Activated CD8-positive, alpha-beta memory T cell treated with anti-CD3 and anti-CD28 coated beads, Interleukin-2, amount 10 ng/mL, durations not matched to agents 7 days and 5 days (primary cell): ENCODE measurements at regions not wholly inside any gene's neighbourhood (a gene's known extent, or its start where the extent isn't known, plus 50 kb on each side); places are given as distances from the start of the nearest gene placed in this dataset.
"Not testable (repeated sequence)": the region's sequence is repeated elsewhere in the genome, so short reads cannot be mapped to it uniquely, and the experiment has no call there.

Experiments
- ATAC-seq: fragments of 150-1000 bp; cut with Tn5 transposase; one replicate; pipeline ENCODE4 v1.10.0; 2021; ENCODE audit warnings: moderate library complexity
- CTCF ChIA-PET: fragments of 350-600 bp; sonication (Branson Sonifier 250); formaldehyde crosslinking; loops from one replicate; lab custom pipeline; 2021; ENCODE audit warnings: antibody characterized with exemption; lab: Charles Lee
- DNase-seq: peaks from one replicate; pipeline ENCODE4 v3.0.0-alpha.2; 2020
- H3K27ac Mint-ChIP-seq: one replicate; pipeline ENCODE4 v1.8.0; 2021; ENCODE audit warnings: mild to moderate bottlenecking, mixed read lengths
- H3K27me3 Mint-ChIP-seq: one replicate; pipeline ENCODE4 v1.8.0; 2021; ENCODE audit warnings: mixed read lengths
- H3K36me3 Mint-ChIP-seq: one replicate; pipeline ENCODE4 v1.8.0; 2021; ENCODE audit warnings: mild to moderate bottlenecking, mixed read lengths
- H3K4me1 Mint-ChIP-seq: one replicate; pipeline ENCODE4 v1.8.0; 2021; ENCODE audit warnings: mixed read lengths
- H3K4me3 Mint-ChIP-seq: one replicate; pipeline ENCODE4 v1.8.0; 2021; ENCODE audit warnings: mild to moderate bottlenecking, moderate library complexity, mixed read lengths
- H3K9me3 Mint-ChIP-seq: one replicate; pipeline ENCODE4 v1.8.0; 2022; ENCODE audit warnings: low read depth, mixed read lengths

- Mint-ChIP-seq H3K27ac (no peak overlapping the region), H3K4me1 (no peaks in the 10 kb centered on the region), H3K36me3 (no peaks in the 10 kb centered on the region), H3K27me3 (no peaks in the 10 kb centered on the region), H3K4me3 (no peak overlapping the region), H3K9me3 (peaks cover 7% of the 10 kb centered on the region)
- DNase-seq = no peak
- CTCF ChIA-PET = no interaction called here
- ATAC-seq = no peak
These were observed 825.9 kb downstream of the KCNJ18 start for GRCh38 chr17:22518185-22518584.

- ATAC-seq, H3K9me3 Mint-ChIP-seq, H3K4me3 Mint-ChIP-seq, H3K4me1 Mint-ChIP-seq, H3K36me3 Mint-ChIP-seq, CTCF ChIA-PET, H3K27me3 Mint-ChIP-seq, H3K27ac Mint-ChIP-seq, DNase-seq: not testable (repeated sequence)
These were observed 856.5 kb downstream of the KCNJ18 start for GRCh38 chr17:22548873-22549272.

- H3K27ac Mint-ChIP-seq, H3K4me3 Mint-ChIP-seq, ATAC-seq, H3K4me1 Mint-ChIP-seq, H3K9me3 Mint-ChIP-seq, CTCF ChIA-PET, DNase-seq, H3K27me3 Mint-ChIP-seq, H3K36me3 Mint-ChIP-seq: not testable (repeated sequence)
These were observed 859.5 kb downstream of the KCNJ18 start for GRCh38 chr17:22551695-22552415.

GRCh38 chr17:22569459-22570143 lies 877.3 kb downstream of the KCNJ18 start:
- DNase-seq = no peak
- CTCF ChIA-PET = no interaction called here
- Mint-ChIP-seq H3K27me3 (no peaks in the 10 kb centered on the region), H3K36me3 (no peaks in the 10 kb centered on the region), H3K4me3 (no peak overlapping the region), H3K9me3 (peaks cover 12% of the 10 kb centered on the region), H3K27ac (no peak overlapping the region), H3K4me1 (no peaks in the 10 kb centered on the region)
- ATAC-seq = no peak

- Mint-ChIP-seq H3K27ac (no peak overlapping the region), H3K27me3 (no peaks in the 10 kb centered on the region), H3K36me3 (no peaks in the 10 kb centered on the region), H3K9me3 (peaks cover 11% of the 10 kb centered on the region), H3K4me1 (no peaks in the 10 kb centered on the region), H3K4me3 (no peak overlapping the region)
- CTCF ChIA-PET = no interaction called here
- ATAC-seq (no peak), DNase-seq (no peak)
These were observed 878.0 kb downstream of the KCNJ18 start for GRCh38 chr17:22570144-22570845.

GRCh38 chr17:22599322-22599721 lies 907.0 kb downstream of the KCNJ18 start:
- peaks cover 6% of the 10 kb centered on the region for H3K9me3 Mint-ChIP-seq
- H3K36me3 Mint-ChIP-seq = no peaks in the 10 kb centered on the region
- H3K4me1 Mint-ChIP-seq = no peaks in the 10 kb centered on the region
- no peak for DNase-seq
- no peak overlapping the region for H3K27ac Mint-ChIP-seq
- H3K4me3 Mint-ChIP-seq = no peak overlapping the region
- CTCF ChIA-PET = no interaction called here
- H3K27me3 Mint-ChIP-seq = no peaks in the 10 kb centered on the region
- ATAC-seq = no peak

GRCh38 chr17:22600644-22601298 lies 908.4 kb downstream of the KCNJ18 start:
- ATAC-seq (no peak), DNase-seq (no peak)
- H3K27ac Mint-ChIP-seq = no peak overlapping the region
- no peaks in the 10 kb centered on the region for H3K27me3 Mint-ChIP-seq
- H3K9me3 Mint-ChIP-seq = peaks cover 6% of the 10 kb centered on the region
- H3K36me3 Mint-ChIP-seq = no peaks in the 10 kb centered on the region
- no peak overlapping the region for H3K4me3 Mint-ChIP-seq
- no peaks in the 10 kb centered on the region for H3K4me1 Mint-ChIP-seq
- CTCF ChIA-PET = no interaction called here
